C4-2B (cell line): ENCODE measurements at regions not wholly inside any gene's neighbourhood (a gene's known extent, or its start where the extent isn't known, plus 50 kb on each side); places are given as distances from the start of the nearest gene placed in this dataset.

Experiments used
- CTCF ChIP-seq: fragments of 450-650 bp; conservative IDR thresholded peaks from 2 replicates; pipeline ENCODE4 v1.5.1; 2017; ENCODE audit warnings: mild to moderate bottlenecking
- ZFX ChIP-seq: fragments of 450-650 bp; IDR thresholded peaks from 2 replicates; pipeline ENCODE4 v1.6.1; 2017

GRCh38 chr5:82699737-82700136, 377.5 kb downstream of the TMEM167A start:
- TF ChIP-seq CTCF (no peak), ZFX (no peak)
